CD4-positive, alpha-beta T cell treated with Interleukin-10 for 1 hour (primary cell): ENCODE measurements at regions not wholly inside any gene's neighbourhood (a gene's known extent, or its start where the extent isn't known, plus 50 kb on each side); places are given as distances from the start of the nearest gene placed in this dataset.

ENCODE experiments used
- DNase-seq: peaks from one replicate; pipeline ENCODE4 v3.0.0-alpha.2; 2020

DNA sequence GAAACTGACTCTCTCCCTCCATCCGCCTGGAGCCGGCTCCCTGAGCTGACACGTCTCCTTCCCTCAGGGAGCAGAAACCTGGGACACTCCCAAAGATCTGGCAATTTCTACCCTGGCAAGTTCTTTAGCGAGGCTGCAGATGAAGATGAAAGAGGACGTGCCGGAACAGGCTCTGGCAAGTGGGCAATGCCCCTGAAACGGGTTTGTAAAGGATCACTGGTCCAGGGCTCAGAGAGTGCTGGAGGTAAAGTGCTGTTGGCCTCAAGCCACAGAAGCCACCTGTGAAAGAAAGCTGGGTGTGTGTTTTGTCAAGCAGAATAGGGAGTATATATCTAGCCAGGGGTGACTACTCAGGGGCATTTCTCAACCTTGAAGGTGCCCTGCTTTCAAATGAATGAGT lies 131.4 kb upstream of the ATP6AP2 start:
- no peak for DNase-seq

DNA sequence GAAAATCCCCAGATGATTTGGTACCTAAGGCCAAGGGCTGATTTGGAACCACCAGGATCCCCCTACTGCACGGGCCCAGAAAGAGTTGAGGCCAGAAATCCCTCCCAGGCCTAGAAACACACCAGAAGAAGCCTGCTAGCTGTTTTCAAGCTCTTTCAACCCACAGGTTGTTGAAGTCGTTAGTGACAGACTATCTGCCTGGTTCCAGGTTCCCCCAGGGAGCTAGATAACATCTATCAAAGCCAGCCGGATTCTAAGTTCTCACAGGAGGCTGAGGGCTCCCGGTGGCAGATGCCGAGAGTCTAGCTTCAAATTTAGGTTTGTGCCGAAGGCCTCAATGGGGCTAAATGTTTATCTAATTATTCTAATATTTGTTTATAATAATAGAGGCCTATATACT lies 132.0 kb upstream of the ATP6AP2 start:
- no peak for DNase-seq

DNA sequence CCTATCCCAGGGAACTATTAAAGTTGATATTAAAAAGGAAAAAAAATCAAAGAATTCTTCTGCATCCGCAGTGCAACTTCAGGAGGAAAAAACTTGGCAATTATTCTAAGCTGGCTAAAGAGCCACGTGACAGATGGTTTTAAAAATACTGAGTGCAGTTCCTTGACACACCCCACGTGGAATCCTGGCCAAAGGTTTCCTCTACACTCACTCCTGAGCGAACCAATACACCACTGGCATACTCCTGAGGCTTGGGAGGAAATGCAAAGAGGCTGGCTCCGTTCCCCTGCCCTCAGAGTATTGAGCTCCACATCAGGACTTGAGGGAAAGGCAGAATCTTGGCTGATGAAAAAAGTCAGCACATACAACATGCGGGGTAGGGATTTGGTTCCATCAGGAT lies 133.8 kb upstream of the ATP6AP2 start:
- no peak for DNase-seq

DNA sequence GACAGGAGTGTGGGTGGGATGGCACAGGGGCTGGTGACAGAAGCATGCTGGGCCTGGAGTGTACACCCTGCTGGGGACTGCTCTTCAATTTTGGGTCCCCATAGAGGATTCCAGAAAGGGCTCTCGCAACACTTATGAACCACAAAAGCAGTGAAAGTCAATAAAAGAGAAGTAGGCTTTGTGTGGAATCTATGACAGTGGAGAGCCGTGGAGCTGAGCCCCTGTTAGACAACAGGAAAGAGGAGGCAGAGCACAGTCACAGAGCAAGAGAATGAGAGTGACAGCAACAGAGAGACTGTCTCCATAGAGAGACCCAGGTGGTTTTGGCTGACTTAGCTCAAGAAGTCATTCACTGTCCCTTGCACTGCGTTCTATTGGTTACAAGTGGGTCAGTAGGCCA lies 135.1 kb upstream of the ATP6AP2 start:
- DNase-seq = no peak

DNA sequence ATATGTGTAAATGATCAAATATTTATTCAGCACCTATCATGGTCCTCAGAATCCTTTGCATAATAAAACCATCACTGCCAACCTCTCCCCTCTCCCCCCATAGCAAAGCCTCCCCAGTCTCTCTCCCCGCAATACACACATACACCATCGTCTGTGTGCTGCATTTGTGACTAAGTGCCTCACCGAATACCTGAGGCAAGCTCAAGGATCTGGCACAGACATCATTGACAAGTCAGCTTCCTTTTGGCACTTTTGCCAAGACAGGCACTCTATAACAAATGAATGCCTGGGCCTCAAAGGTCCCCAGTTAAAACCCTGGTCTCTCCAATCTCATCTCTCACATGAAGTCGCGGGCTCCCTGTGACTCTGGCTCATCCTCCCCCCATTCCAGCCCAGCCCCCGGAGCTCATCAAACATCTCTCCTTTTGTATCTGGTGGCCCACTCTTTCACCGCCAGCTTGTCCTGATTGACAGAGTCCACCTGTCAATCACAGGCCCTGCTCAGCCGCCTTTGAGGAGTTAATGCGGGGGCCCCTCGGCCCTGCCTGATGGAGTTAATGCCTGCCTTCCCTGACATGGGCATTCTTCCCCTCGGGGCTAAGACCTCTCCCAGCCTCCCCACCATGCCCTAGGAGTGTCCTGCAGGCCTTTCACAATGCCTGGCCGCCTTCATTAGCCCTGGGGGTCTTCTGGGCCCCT lies 135.8 kb upstream of the ATP6AP2 start:
- DNase-seq = no peak

DNA sequence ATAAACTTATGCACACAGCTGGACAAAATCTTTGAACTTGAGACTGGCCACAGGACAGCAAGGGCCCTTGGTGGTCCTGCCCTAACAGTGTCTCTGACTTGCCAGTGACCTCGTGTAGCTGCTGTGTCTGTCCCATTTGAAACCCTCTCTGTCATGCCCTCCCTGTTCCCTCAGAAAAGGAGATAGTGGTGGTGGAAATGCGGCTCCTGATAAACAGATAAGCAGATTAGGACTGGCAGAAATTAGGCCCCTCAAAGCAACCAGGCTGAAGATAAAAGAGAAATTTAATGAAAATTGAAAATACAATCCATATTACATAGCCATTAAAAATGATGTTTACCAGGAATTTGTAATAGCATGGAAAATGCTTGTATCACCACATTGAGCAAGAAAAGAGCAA lies 136.6 kb upstream of the ATP6AP2 start:
- DNase-seq = no peak

DNA sequence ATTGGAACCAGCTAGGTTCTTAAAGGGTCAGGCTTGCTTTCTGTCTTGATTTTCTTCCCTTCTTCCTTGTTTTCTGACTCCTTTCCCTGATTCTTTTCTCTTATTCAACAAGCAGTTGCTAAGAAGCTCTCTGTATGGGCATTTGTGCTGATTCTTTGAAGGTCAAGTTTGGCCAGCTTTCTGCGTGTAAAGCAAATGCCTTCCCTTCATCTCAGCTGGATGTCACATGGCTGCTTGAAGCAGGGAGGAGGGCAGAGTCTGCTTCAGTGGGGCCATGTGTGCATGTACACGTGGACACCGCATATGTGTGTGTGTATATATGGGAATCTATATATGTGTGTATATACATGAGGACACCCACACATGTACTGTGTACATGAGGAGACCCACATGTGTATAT lies 139.9 kb upstream of the ATP6AP2 start:
- no peak for DNase-seq

DNA sequence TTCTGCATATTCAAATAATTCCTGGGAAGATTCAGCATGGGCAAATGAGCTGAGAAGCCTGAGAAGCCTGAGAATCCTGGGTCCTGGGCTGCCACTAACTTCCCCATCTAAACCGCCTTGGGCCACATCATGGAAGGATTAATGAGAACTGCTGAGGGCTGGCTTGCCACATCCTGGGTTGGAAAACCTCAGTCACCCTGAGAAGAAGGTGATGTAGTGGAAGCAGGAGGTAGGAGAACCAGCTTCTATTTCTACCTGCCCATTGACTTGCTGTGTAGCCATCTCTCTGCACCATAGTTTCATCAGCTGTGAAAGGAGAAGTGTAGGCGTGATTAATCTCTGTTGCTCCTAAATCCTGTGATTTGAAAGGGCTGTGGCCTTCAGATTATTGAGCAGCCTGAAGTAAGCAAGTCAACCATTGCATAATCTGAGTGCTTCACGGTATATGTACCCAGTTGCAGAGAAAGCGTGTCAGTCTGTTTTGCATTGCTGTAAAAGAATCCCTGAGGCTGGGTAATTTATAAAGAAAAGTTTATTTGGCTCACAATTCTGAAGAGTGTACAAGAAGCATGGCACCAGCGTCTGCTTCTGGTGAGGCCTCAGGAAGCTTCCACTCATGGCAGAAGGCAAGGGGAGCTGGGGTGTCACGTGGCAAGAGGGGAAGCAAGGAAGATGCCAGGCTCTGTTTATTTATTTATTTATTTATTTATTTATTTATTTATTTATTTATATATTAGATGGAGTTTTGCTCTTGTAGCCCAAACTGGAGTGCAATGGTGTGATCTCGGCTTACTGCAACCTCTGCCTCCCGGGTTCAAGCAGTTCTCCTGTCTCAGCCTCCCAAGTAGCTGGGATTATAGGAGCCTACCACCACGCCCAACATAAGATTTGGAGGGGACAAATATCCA lies 140.9 kb upstream of the ATP6AP2 start:
- DNase-seq = no peak

DNA sequence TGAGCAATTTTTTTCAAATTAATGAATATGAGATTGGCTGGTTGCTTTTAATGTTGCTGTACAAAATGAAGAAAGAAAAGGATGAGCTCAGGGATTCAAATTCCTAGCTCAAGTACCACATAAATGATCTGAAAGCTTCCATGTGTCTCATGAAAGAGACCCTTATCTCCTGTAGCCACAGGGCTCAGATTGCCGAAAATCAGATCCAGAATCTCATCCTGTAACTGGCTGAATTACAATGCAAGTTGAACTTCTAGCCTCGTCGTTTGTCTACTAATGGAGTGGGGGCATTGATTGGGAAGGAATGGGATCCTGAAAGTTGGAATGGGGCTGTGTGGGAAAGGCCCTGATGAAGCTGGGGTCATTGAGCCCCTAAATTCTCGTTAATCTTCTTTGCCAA lies 143.4 kb upstream of the ATP6AP2 start:
- no peak for DNase-seq

DNA sequence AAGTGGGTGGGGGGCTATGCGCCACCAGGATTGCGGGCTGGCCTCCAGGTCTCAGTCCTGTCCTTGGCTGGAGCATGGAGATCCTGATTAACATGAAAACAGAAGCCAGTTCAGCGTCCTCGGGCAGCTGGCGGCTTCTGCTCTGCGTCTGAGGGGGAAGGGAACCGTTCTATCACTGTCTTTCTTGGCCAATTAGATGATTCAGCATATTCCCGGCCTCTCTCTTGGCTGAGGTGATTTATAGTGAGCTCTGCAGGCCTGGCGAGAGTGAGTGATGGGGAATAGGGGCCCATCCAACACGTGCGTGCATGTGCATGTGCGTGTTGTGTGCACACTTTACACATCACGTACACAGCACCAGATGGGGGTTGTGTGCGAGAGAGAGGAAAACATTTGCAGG lies 145.8 kb upstream of the ATP6AP2 start:
- no peak for DNase-seq

DNA sequence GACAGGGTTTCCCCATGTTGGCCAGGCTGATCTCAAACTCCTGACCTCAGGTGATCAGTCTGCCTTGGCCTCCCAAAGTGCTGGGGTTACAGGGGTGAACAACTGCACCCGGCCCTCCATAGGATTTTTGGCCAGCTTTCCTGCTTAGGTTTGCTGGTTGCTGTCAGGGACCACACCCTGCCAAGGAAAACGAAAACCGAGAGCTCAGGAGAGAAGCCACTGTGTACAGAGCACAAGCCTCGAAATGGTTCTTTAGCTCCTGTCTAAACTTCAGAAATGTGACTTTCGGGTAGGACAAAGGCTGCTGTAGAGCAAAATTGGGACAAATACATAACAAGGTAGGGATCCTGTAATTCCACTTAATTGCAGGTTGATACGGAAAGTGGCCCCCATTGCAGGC lies 146.3 kb upstream of the ATP6AP2 start:
- DNase-seq = no peak

DNA sequence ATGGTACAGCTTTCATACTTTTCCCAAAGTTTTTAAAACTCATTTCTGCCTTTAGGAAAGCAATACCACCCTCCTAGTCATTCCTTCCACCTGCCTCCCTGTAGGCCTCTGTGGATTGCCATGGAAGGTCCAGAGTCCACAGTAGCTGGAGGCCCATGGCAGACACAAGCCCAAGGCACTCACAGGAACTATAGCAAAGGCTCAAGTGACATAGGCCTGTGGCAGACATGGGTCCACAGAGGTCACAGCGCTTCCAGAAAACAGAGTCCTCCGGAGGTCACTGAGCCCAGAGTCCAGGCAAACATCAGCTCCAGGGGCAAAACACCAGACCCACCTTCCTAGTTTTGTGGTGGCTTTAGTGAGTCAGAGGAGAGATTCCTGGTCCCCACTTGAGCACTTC lies 147.6 kb upstream of the ATP6AP2 start:
- no peak for DNase-seq

DNA sequence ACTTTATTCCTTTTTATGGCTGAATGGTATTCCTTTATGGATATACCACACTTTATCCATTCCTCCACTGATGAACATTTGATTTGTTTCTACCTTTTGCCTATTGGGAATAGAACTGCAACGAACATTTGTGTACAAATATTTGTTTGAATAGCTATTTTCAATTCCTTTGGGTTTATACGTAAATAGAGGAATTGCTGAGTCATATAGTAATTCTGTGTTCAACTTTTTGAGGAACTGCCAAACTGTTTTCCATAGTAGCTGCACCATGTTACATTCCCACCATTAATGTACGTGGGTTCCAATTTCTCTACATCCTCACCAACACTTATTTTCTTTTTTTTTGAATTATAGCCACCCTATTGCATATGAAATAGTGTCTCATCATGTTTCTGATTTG lies 156.5 kb upstream of the ATP6AP2 start:
- DNase-seq = no peak

DNA sequence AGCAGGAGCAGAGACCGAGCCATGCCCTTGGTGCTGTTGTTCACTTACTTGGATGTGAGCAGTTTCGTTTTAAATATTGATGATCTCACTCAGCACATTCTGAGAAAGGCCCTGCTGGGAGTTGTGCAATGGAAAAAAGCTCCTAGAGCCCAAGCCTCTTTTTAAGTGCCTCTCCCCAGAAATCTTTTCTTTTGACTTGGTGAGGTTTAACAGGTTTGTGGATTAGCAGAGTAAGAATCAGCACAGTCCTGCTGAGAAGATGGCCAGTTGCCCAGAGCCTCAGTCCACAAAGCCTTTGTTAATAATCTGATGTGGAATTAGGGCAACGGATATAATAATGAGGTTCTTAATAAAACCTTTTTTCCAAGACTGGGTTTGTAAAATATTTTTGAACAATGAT lies 157.5 kb upstream of the ATP6AP2 start:
- no peak for DNase-seq

DNA sequence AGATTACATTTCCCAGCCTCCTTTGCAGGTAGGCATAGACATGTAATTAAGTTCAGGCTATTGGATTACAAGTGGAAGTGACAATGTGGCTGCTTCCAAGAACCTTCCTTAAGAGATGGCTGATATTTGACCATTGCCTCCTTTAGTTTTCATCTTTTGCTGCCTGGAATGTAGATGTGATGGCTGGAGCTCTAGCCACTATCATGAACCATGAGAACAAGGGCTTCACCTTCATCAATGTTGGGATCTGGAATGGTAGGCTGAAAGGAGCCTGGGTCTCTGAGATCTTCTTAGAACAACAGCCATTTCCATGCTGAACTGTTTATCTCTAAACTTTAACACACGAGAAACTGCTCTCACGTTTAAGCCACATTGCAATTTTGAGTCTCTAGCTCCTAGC lies 158.7 kb upstream of the ATP6AP2 start:
- no peak for DNase-seq

DNA sequence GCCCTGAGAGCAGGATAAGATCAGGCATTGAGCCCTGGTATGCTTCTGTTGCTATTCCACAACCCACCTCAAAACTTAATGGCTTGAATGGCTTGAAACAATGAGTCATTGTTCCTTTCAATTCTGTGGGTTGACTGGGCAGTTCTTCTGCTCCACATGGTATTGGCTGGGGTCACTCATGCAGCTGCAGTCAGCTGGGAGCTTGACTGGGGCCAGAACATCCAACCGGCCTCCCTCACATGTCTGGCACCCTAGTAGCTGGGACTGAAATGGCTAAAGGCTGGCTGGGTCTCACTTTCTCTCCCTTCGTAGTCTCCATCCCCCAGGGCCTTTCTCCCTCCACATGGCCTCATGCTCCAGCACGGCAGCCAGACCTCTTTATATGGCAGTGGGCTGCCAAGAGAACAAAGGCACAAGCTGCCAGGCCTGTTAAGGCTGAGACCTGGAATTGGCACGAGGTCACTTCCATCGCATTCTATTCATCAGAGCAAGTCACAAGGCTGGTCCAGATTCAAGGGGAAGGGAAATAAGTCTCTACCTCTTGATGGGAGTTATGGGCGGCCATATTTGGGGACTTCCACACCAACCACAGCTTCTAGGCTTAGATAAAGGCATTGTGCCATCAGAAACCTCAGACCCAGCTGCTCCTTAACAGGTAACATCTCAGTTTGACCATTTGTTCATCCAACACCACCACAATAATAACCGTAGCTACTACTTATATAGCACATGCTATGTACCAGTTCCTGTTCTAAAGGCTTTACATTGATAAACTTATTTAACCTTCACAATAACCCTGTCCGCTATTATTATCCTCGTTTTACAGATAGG lies 159.7 kb upstream of the ATP6AP2 start:
- DNase-seq = no peak

DNA sequence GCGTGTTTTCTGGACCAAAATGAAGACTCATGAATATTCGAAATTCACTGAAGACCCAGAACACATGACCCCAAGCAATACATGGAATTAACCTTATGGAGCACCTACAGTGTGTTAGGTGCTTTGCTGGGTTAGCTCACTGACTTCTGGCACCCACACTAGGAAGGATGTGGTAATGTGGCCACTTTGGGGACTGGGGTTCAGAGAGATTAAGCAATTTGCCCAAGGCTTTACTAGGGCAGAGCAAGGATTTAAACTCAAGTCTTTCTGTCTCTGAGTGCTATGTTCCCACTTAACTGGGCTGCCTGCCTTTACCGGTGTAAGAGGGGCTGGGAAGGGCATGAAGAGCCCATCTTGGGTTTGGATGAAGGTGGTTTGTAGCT lies 162.0 kb upstream of the ATP6AP2 start:
- DNase-seq = peak; percentile 13

DNA sequence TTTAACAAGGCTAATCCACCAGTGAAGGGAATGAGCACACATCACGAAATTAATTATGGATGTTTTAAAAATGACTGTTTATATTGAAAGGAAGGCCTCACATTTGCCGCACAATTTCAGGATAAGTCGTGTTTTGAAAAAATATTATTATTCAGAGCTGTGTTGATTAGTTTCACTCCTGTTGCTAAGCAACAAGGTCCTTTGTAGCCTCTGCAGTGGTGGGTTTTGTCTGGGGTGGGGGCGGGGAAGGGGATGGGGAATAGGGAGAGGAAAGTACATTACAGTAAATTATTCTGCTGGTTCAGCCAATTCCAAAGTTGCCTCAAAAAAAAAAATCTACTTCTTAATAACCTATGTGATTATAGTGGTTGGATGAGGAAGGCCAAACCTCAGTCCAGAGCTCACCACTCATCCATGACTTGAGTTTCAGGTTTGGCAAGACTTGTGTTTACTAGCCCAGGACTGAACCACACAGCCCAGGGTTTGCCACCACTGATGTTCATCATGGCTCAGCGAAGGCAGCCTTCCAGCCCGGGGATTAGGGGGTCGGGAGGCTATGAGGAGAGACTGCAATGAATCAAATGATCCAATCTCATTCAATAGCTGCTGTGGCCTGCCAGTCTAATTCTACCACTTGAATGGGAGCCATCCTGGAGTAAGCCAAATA lies 162.5 kb upstream of the ATP6AP2 start:
- DNase-seq = no peak

DNA sequence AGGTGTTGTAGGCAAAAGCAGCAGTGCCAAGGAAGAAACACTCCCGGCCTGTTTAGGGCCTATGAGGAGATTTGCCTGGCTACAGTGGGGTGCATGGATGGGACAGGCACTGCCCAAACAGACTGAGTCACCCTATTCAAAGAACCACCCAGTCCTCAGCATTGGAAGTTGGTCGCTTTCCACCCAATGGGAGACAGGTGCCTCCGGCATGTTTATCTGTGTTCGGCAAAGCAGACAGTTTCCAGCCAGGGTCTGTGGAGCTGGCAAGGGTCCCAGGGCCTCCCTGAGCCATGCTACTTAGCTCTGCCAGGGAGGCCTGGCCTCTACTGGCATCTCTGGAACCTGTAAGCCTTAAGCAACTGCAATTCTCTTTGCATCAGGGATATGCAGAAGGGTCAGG lies 165.1 kb upstream of the ATP6AP2 start:
- no peak for DNase-seq

DNA sequence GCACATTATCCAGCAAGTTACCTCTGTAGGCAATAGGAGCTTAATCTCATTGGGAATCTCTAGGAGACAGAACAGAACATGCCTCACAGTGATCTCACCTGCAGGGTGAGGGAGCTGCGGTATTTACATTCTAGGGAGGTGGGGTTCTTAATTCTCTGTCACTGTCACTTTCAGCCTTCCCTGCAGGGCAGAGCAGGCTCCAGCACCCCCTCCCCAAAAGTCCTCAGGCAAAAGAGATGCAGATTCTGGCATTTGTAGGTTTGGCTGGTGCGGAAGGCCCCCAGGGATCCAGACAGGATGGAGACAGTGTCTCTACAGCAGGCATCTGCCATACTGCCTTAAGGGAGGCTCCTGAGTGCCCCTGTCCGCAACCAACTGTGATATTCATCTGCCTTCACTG lies 166.4 kb upstream of the ATP6AP2 start:
- DNase-seq = no peak

DNA sequence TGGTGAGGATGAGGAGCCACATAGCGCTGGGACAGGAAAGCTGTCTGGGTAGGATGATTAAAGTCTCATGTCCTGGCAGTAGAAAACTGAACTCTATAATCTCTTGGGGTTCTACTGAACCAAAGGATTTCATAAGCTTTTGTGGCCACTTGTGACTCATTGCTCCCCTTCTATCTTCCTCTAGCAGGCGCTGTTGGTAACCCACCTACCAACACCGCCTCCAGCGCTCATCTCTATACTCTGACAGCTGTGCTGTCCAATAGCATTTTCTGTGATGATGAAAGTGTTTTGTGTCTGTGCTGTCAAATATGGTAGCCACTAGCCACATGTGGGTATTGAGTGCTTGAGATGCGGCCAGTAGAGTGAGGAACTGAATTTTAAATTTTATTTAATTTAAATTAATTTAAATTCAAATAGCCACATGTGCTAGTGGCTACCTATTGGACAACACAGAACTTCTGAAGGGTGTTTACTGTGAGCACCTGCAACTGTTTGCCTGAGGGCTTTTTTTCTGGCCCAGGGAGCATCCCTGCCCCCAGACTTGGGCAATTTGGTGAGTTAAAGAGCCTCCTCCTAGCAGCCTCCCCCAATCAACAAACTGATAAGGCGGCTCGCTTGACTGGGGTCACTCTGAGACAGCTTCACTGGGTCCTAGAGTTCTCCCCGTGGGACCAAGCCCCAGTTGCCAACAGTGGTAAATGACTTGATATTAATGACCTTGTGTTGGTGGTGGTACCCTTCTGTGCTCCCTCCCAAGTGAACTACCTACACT lies 169.2 kb upstream of the ATP6AP2 start:
- no peak for DNase-seq

DNA sequence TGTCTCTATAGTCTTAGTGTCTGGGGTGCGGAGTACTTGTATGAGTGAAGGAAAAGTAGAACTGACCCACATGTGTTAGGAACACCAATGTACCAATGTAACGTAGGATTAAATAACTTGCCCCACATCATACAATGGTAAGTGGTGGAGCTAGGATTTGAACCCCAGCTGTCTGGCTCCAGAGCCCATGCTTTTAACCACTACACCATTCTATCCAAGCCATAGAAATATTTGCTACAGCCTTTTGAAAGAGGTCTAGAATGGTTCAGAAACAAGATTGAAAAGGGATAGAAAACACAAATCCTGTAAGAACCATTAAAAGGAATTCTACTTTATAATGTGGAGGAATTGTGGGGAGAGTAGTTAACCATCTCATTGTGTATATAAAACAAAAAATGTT lies 169.9 kb upstream of the ATP6AP2 start:
- DNase-seq = no peak
